ENCODE measurements at regions not wholly inside any gene's neighbourhood (a gene's known extent, or its start where the extent isn't known, plus 50 kb on each side); places are given as distances from the start of the nearest gene placed in this dataset.

DNA sequence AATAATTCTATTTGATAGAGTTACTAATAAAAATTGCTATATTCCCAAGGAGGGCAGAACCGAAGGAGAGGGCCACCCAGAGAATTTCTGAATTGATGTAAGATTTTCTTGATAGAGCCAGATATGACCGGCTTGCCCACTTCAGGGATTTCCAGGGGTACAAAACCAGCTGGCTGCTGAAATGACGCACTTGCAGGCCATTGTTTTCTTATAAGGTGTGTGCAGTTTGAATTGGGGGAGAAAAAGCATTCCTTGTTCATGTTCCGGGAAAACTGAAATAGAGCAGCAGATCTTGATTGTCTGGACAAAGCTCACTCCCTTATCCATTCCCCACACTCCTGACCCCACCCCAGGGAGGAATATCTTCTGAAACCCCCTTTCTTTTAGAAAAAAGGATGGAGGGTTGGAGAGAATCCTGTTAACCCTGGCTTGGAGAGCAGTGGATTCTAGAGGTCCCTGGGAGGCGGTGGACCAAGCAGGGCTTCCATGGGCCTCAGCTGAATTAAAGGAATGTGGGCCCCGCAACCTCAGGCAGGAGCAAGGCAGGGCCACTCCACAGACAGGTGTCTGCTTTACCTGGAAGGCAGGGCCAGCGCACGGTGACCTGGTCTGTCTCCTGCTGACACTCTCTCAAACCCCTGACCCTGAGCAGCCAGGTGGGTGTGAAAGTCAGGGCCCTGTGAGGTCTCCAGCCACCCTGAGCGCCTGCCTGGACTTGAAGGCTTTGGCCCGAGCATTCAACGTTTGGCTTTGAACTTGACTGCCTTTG lies 96.4 kb downstream of the TMEM170B start:
- no peak overlapping the region for H2AFZ ChIP-seq
- no peaks in the 10 kb centered on the region for H3K79me2 ChIP-seq
- no peaks in the 10 kb centered on the region for H3K36me3 ChIP-seq (ENCODE audit: control insufficient read depth, insufficient read depth, low read length)
- no peak overlapping the region for H3K9ac ChIP-seq
- TF ChIP-seq, protein P1, sequence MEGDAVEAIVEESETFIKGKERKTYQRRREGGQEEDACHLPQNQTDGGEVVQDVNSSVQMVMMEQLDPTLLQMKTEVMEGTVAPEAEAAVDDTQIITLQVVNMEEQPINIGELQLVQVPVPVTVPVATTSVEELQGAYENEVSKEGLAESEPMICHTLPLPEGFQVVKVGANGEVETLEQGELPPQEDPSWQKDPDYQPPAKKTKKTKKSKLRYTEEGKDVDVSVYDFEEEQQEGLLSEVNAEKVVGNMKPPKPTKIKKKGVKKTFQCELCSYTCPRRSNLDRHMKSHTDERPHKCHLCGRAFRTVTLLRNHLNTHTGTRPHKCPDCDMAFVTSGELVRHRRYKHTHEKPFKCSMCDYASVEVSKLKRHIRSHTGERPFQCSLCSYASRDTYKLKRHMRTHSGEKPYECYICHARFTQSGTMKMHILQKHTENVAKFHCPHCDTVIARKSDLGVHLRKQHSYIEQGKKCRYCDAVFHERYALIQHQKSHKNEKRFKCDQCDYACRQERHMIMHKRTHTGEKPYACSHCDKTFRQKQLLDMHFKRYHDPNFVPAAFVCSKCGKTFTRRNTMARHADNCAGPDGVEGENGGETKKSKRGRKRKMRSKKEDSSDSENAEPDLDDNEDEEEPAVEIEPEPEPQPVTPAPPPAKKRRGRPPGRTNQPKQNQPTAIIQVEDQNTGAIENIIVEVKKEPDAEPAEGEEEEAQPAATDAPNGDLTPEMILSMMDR (IDR thresholded peaks at IDR 0.05): no peak
- H3K4me2 ChIP-seq (ENCODE audit: low read length): no peak overlapping the region
- no peak overlapping the region for H3K27ac ChIP-seq
- no peak overlapping the region for H3K4me3 ChIP-seq (ENCODE audit: low read depth, low read length)
- H3K9me3 ChIP-seq (ENCODE audit: control insufficient read depth, low read length): no peaks in the 10 kb centered on the region
- H3K4me1 ChIP-seq: no peaks in the 10 kb centered on the region
- H3K27me3 ChIP-seq (ENCODE audit: control insufficient read depth, insufficient read depth, low read length): no peaks in the 10 kb centered on the region

DNA sequence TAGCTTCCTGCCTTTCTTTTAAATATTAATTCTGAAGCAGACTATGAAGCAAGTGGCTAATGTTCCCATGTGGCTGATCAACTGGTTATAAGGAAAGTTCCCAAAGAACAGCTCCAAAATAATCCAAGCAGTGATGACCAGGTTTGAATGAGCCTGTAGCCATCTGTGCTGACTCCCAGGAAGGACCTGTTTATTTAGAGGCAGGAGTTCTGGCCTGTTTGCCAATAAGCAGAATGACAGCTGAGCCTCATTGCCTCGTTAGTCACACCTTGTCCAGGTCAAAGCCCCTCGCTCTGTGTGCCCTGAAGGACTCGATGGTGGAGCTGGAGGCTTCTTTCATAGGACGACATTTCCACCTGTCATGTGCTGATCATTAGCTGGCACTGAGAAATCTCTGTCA lies 97.4 kb downstream of the TMEM170B start:
- Histone ChIP-seq H3K79me2 (no peaks in the 10 kb centered on the region), H2AFZ (no peak overlapping the region), H3K27ac (no peak overlapping the region), H3K4me3 (ENCODE audit: low read depth, low read length) (no peak overlapping the region), H3K9ac (no peak overlapping the region), H3K9me3 (ENCODE audit: control insufficient read depth, low read length) (no peaks in the 10 kb centered on the region), H3K4me2 (ENCODE audit: low read length) (no peak overlapping the region), H3K4me1 (no peaks in the 10 kb centered on the region), H3K36me3 (ENCODE audit: control insufficient read depth, insufficient read depth, low read length) (no peaks in the 10 kb centered on the region), H3K27me3 (ENCODE audit: control insufficient read depth, insufficient read depth, low read length) (no peaks in the 10 kb centered on the region)
- TF ChIP-seq, protein P1 (IDR thresholded peaks at IDR 0.05): no peak

DNA sequence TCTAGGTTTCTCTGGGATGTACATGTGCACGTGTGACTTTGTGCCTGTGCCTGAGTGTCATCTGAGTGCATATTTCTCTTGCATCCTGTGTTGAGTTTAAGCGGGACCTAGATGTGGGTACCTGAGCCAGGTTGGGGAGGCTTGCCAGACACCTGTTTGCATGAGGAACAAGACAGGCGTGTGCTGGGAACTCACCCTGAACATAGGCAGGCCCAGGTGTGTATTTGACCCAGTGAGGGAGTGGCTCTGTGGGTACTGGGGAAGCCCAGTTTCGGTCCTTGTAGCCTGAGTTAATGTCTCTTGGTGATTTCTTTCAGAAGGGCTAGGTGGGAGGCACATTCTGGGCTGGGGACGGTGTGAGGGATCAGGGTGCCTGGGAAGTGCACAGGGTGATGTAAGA lies 98.6 kb downstream of the TMEM170B start:
- Histone ChIP-seq H2AFZ (no peak overlapping the region), H3K9ac (no peak overlapping the region), H3K9me3 (ENCODE audit: control insufficient read depth, low read length) (no peaks in the 10 kb centered on the region), H3K4me1 (no peaks in the 10 kb centered on the region), H3K27me3 (ENCODE audit: control insufficient read depth, insufficient read depth, low read length) (no peaks in the 10 kb centered on the region), H3K27ac (no peak overlapping the region), H3K4me2 (ENCODE audit: low read length) (no peak overlapping the region), H3K4me3 (ENCODE audit: low read depth, low read length) (no peak overlapping the region), H3K79me2 (no peaks in the 10 kb centered on the region), H3K36me3 (ENCODE audit: control insufficient read depth, insufficient read depth, low read length) (no peaks in the 10 kb centered on the region)
- TF ChIP-seq, protein P1 (IDR thresholded peaks at IDR 0.05): no peak

DNA sequence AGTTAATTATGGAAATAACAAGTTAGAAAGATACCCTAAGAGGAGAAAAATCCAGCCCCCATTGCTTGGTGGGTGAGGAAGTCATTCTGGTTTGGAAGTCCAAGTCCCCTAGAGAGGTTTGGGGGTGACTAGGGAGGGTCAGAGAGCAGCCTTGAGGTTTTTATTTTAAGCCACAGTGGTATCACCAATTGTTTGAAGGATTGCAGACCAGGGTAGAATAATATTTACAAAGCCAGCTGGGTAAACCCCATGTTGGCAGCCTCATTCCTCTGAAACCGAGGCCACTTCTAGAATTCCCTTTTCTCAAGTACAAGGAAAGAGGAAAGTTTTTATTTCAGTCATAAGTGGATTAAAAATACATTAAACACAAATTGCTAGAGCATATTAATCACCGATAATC lies 99.7 kb downstream of the TMEM170B start:
- no peak overlapping the region for H2AFZ ChIP-seq
- no peaks in the 10 kb centered on the region for H3K9me3 ChIP-seq (ENCODE audit: control insufficient read depth, low read length)
- no peak overlapping the region for H3K9ac ChIP-seq
- TF ChIP-seq, protein P1 (IDR thresholded peaks at IDR 0.05): no peak
- no peak overlapping the region for H3K4me2 ChIP-seq (ENCODE audit: low read length)
- H3K4me3 ChIP-seq (ENCODE audit: low read depth, low read length): no peak overlapping the region
- H3K4me1 ChIP-seq: no peaks in the 10 kb centered on the region
- H3K27me3 ChIP-seq (ENCODE audit: control insufficient read depth, insufficient read depth, low read length): no peaks in the 10 kb centered on the region
- H3K36me3 ChIP-seq (ENCODE audit: control insufficient read depth, insufficient read depth, low read length): no peaks in the 10 kb centered on the region
- no peak overlapping the region for H3K27ac ChIP-seq
- H3K79me2 ChIP-seq: no peaks in the 10 kb centered on the region

Data from parathyroid adenoma (tissue), 2 donors.